HG02588 (cell line): ENCODE measurements at regions not wholly inside any gene's neighbourhood (a gene's known extent, or its start where the extent isn't known, plus 50 kb on each side); places are given as distances from the start of the nearest gene placed in this dataset.
A peak's percentile ranks its signal among the peaks of the same experiment; 100 is the strongest.
"Not testable (repeated sequence)": the region's sequence is repeated elsewhere in the genome, so short reads cannot be mapped to it uniquely, and the experiment has no call there.

Experiments
- ATAC-seq: cut with Tn5 transposase; IDR thresholded peaks from one replicate; pipeline ENCODE4 v1.9.1; 2021; ENCODE audit warnings: mild to moderate bottlenecking, moderate library complexity; ENCODE audit not compliant: unreplicated experiment

DNA sequence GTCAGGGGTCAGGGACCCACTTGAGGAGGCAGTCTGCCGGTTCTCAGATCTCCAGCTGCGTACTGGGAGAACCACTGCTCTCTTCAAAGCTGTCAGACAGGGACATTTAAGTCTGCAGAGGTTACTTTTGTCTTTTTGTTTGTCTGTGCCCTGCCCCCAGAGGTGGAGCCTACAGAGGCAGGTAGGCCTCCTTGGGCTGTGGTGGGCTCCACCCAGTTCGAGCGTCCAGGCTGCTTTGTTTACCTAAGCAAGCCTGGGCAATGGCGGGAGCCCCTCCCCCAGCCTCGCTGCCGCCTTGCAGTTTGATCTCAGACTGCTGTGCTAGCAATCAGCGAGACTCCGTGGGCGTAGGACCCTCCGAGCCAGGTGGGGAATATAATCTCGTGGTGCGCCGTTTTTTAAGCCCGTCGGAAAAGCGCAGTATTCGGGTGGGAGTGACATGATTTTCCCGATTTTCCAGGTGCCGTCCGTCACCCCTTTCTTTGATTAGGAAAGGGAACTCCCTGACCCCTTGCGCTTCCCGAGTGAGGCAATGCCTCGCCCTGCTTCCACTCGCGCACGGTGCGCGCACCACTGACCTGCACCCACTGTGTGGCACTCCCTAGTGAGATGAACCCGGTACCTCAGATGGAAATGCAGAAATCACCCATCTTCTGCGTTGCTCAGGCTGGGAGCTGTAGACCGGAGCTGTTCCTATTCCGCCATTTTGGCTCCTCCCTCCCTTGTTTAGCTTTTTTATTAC, 268.6 kb upstream of the SATB1 start:
- ATAC-seq = not testable (repeated sequence)

DNA sequence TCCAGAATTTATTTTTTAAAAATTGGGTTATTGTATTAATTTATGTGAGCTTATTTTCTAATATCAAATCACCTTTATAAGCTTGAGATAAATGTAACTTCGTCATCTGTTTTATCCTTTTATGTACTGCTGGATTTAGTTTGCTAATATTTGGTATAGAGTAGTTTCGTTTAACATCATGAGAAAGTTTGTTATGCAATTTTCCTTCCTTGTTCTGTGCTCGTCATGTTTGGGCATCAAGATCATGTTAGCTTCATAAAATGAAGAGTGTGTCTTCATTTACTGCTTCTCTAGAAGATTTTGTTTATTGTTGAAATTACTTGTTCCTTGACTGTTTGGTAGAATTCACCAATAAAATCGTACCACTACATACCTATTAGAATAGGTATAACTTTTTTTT, 262.1 kb upstream of the SATB1 start:
- ATAC-seq = no peak

- no peak for ATAC-seq
Observed at GRCh38 chr3:18683900-18684299, 258.8 kb upstream of the SATB1 start.

- ATAC-seq = no peak
Observed at GRCh38 chr3:18681818-18682345, 256.7 kb upstream of the SATB1 start.

DNA sequence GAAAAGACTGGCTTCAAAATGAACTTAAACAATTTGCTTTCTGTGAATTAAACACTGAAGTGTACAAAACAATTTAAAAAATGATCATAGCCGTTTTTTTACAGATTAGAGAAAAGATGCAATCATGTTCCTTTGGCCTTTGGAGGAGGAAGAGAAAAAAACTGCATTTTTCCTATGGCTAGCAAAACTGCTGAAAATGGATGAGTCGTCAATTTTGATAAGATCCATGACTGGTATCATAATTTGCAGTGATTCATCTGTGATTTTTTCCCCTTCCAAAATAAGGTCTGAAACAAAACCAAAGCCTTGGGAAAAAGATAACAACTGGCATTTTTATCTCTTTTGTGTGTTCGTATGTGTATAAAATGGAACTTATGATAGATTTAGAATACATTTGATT, 255.6 kb upstream of the SATB1 start:
- ATAC-seq = no peak

DNA sequence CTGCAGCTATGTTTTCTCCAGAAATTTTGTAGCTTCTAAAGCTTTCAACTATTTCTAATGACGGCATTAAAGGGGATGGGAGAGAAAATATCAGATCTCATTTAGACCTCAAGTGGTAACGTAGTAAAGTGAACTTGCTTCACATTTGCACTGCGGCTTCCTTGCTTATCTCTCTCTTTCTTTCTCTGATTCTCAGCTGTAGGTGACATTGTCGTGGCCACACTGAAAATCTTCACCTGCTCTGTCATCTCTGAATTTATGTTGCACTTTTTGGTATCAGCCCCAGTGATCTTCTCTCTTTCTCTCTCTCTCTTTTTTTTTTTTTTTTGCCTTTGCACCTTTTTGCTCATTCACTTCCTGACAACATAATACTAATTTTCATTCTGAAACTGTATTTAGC, 254.1 kb upstream of the SATB1 start:
- ATAC-seq = no peak

- ATAC-seq = no peak
Observed at GRCh38 chr3:18675197-18675596, 250.1 kb upstream of the SATB1 start.

- no peak for ATAC-seq
Observed at GRCh38 chr3:18672561-18672960, 247.4 kb upstream of the SATB1 start.

- ATAC-seq = no peak
Observed at GRCh38 chr3:18670759-18671158, 245.6 kb upstream of the SATB1 start.

DNA sequence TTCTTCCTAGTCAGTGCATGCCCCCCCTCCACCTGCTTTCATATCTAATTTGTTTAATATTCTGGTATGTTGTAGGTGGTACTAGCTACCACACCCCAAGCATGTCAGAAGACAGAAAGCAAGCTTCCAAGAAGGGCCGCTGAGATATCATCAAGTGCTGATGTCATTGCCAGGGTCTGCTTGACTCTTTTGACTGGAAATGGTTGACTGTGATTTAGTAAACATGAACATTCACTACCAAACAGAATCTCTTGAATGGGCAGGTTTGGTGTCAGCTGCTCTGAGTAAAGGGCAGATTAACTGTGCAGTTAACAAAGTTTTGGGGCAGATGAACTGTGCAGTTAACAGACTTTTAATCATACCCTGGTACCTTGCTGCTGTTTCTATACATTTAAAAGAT, 244.2 kb upstream of the SATB1 start:
- ATAC-seq = no peak

DNA sequence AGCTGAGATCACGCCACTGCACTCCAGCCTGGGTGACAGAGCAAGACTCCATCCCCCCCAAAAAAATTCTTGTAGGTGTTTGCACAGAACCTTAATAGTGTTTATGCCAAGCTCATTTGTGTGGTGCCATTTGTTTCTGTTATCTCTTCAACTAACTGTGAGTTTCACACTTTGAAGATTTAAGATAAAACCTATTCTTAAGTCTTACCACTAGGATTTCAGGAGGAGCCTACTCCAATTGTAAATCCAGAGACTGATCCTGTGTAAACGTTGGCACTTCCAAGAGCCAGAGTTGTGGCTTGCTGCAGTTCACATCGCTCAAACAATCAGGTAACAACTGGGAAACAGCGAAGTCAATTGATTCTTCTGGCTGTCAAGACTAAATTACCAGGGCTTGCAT, 242.4 kb upstream of the SATB1 start:
- no peak for ATAC-seq

GRCh38 chr3:18666655-18667054, 241.5 kb upstream of the SATB1 start:
- ATAC-seq = no peak

GRCh38 chr3:18660059-18660458, 234.9 kb upstream of the SATB1 start:
- no peak for ATAC-seq

GRCh38 chr3:18657858-18658820, 233.0 kb upstream of the SATB1 start:
- no peak for ATAC-seq

GRCh38 chr3:18656866-18657265, 231.7 kb upstream of the SATB1 start:
- ATAC-seq = no peak

GRCh38 chr3:18656410-18656809, 231.3 kb upstream of the SATB1 start:
- ATAC-seq = no peak

GRCh38 chr3:18655827-18656226, 230.7 kb upstream of the SATB1 start:
- ATAC-seq = no peak

DNA sequence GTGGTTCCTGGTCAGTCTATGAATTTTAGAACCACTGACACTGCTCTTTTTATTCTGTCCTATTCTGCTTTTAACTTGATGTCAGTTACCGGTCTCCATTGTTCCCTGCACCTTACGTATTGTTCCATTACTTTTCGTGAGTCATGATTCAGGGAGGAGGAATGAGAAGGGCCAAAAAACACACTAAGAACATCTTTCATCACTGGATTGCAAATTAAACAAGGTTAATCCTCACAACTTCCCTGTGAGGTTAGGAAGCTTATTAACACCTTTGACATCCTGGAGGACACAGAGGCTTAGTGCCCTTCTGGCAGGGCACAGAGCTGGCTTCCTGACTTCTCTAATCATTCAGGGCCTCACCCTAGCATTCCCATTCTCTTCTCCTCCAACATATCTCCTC, 227.6 kb upstream of the SATB1 start:
- no peak for ATAC-seq

GRCh38 chr3:18650731-18651130, 225.6 kb upstream of the SATB1 start:
- no peak for ATAC-seq

DNA sequence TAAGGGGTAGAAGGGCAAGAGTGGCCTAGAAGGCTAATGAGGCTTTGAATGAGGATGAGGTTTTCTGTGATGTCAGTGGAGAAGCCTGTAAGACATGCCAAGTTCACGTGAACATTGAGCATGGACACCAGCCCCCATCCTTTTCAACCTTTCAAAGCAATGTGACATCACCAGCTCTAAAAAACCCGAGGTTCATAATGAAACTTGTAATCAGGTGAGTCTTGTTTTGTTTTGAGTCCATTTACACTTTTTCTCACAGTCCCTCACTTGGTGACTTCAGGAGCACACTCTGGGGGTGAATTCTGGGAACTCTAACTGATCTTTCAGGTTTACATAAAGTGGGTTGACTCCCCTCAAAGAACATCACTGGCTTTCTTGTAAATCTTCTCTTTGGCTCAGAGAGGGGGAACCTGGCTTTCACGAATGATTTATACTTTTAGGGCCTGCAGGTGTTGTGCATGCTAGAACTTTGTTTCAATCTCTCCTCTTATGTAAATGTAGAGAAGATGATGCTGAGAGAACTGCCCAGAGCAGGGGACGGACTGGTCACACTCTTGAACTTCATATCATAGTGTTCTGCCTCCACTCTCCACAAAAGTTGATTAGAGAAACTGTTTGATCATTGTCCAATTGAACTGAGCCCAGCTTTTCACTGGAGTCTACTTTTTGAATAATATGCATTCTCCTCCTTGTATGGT, 224.7 kb upstream of the SATB1 start:
- ATAC-seq = peak; percentile 87

- no peak for ATAC-seq
Observed at GRCh38 chr3:18648868-18649462, 223.8 kb upstream of the SATB1 start.
